ENCODE measurements at regions not wholly inside any gene's neighbourhood (a gene's known extent, or its start where the extent isn't known, plus 50 kb on each side); places are given as distances from the start of the nearest gene placed in this dataset.

GRCh38 chr13:73820285-73820684 is 313.9 kb downstream of the KLF12 start:
- TF ChIP-seq MYBL2 (CRISPR knock-in tag; IDR thresholded peaks at IDR 0.05) (no peak), SP1 (CRISPR knock-in tag; conservative IDR thresholded peaks at IDR 0.05) (no peak), CTCF (IDR thresholded peaks at IDR 0.05) (no peak), CREB1 (CRISPR knock-in tag; IDR thresholded peaks at IDR 0.05) (no peak), IRF1 (CRISPR knock-in tag; IDR thresholded peaks at IDR 0.05) (no peak), FOXP4 (CRISPR knock-in tag; IDR thresholded peaks at IDR 0.05) (no peak), TCF7 (CRISPR knock-in tag; IDR thresholded peaks at IDR 0.05; ENCODE audit: low read depth) (no peak), PRDM15 (CRISPR knock-in tag; IDR thresholded peaks at IDR 0.05) (no peak), CREM (CRISPR knock-in tag; IDR thresholded peaks at IDR 0.05) (no peak), USF1 (CRISPR knock-in tag; IDR thresholded peaks at IDR 0.05) (no peak), ZNF138 (CRISPR knock-in tag; conservative IDR thresholded peaks at IDR 0.05) (no peak)

All from WTC11 (cell line).